HG03159 (cell line): ENCODE measurements at regions not wholly inside any gene's neighbourhood (a gene's known extent, or its start where the extent isn't known, plus 50 kb on each side); places are given as distances from the start of the nearest gene placed in this dataset.

Experiments used
- ATAC-seq: cut with Tn5 transposase; IDR thresholded peaks from one replicate; pipeline ENCODE4 v1.9.1; 2021; ENCODE audit warnings: mild to moderate bottlenecking, moderate library complexity; ENCODE audit not compliant: unreplicated experiment

DNA sequence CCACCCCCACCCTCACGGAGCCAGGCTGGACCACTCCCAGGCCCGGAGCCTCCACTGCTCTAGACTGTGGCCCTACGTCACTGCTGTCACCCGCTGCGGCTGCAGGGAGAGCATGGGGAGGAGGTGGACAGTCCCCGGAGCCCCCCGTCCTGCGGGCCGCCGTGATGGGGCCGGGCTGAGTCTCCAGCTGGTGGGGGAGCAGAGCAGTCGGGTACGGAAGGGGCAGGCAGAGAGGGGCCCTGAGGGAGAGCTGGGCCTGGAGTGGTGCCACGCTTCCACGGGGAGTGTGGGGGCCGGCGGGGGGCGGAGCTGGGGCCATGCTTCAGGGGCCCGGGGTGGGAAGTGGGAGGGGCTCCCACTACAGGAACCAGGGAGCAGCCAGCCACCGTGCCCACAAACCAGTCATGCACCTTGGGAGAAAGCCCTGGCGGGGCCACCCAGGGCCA lies 98.9 kb upstream of the KCNK1 start:
- no peak for ATAC-seq

DNA sequence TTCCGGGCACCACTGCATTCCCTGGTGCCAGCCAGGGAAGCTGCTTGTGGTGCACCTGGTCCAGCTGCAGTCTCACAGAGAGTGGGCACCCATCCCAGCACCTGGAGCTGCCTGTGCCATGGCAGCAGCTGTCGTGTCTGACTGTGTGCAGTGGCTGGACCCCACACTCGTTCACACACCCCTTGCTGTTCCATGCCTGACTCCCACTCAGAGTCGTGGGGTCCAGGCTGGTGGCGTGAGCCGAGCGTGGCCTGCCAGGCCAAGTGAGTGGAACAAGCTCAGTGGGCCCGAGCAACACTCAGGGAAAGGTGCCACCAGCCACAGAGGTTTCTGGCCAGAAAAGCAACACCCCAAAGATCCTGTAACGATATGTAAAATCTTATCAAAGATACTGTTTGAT lies 97.2 kb upstream of the KCNK1 start:
- no peak for ATAC-seq

- ATAC-seq, result no peak
These were observed 95.6 kb upstream of the KCNK1 start for GRCh38 chr1:233518344-233518743.

GRCh38 chr1:233520261-233521191 lies 93.4 kb upstream of the KCNK1 start:
- ATAC-seq, result no peak

DNA sequence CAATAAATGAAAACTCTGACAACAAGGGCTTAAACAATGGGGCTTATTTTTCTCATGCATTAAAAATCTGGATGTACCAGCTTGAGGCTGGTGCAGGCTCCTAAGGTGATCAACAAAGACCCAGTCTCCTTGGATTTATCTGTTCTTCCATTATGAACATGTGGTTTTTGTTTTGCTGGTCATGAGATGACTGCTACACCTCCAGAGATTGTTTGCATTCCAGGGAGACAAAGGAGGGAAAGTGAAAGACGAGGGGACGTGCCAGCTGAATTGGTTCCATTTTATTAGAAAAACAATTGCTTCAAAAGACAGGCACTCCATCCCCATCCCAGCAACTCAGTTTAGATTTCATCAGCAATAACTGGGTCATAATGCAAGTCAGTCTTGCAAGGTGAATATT lies 90.9 kb upstream of the KCNK1 start:
- ATAC-seq, result no peak

GRCh38 chr1:233527818-233528217 lies 86.1 kb upstream of the KCNK1 start:
- ATAC-seq, result no peak

DNA sequence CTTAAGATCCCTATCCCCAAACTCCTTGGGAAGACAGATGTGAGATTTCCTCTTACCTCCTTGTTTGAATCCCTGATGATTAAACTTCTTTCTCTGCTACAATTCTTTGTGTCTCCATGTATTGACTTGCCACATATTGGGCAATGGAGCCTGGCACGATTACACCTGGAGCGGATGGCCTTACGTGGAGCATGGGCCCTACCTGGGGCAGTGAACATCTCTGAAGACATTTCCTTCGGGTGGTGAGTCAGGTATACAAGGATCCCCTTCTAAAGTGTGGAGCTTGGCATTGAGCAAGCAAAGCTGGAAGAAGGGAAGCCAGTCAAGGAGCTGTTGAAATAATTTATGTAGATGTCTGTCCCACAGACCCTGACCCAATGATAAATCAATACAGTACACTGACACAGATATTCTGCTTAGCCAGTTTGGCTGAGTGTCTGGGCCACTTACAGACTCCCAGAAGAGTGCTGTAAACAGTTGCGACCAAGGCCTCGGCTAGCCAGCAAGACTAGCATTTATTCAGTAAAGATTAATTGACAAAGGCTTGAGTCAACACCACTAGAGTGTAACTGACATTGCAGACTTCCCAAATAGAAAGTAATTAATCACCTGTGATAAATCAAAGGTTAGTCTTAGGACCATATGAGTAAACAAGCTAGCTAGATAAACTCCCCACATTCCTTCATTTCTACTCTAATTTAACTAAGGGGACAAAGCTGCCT lies 83.1 kb upstream of the KCNK1 start:
- no peak for ATAC-seq

- ATAC-seq, result no peak
These were observed 73.1 kb upstream of the KCNK1 start for GRCh38 chr1:233540816-233541215.

GRCh38 chr1:233543338-233544255 lies 70.3 kb upstream of the KCNK1 start:
- ATAC-seq, result no peak

DNA sequence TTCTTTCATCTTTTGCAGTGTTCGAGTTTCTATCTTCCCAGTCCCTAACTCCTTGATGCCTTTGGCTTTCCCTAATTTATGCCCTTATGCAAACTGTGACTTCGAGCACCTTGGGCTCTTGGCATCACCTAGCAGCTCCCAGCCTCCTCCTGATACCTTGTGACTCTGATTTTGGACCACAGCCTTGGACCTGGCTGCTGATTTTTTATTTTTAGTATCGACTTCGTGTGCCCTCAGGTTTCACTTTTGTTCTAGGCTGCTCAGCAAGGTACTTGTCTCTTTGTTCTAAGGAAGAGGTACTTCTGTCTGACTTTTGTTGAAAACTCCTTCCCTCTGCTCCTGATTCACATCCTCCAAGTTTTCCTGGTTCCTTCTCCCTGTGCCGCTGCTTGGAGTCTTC lies 69.6 kb upstream of the KCNK1 start:
- no peak for ATAC-seq

DNA sequence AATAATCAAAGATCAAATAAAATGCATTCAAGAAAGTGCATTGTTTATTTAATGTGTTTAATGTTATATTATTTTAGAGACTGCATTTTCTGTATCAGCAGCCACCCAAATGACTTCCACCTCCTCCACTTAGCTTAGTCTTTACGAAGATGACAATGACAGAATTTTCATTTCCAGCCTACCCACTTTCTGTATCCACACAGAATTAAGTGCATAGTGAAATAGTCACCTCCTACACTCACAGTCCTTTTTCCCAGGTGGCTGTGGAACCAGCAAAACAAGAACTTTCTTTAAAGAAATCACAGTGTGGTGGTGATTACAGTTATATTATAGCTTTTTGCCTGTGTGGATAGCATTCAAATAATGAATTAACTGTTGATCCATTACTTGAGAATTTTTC lies 66.2 kb upstream of the KCNK1 start:
- no peak for ATAC-seq

DNA sequence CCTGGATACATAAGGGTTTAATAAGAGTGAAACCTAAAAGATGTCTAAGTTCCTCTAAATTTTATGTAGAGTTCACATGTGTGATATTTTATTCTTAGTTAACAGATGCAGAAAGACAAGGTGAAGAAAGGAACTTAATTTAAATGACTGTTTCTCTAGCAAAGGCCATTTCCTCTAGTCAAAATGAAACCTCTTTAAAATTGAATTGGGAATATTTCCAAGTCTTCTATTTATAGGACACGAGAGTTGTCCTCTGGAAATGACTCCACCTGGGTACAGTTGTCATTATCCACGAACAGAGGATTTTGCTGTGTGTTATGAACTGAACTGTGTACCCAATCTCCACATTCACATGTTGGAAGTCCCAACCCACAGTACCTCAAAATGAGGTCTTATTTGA lies 64.5 kb upstream of the KCNK1 start:
- ATAC-seq, result no peak

DNA sequence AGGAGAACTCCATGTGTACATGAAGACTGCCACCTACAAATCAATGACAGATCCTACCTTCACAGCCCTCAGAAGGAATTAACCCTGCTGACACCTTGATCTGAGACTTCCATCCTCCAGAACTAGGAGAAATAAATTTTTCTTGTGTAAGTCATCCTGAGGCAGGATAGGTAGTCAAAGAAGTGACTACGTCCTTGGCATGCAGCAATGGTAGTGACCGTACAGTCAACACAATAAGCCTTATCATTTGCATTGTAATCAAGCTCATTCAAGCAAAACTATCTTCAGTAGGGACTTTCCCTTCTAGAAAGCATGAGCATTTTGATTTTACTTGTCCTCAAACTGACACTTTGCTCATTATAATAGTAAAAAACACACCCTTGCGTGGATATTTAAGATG lies 64.0 kb upstream of the KCNK1 start:
- ATAC-seq, result no peak

- ATAC-seq, result no peak
These were observed 59.9 kb upstream of the KCNK1 start for GRCh38 chr1:233554037-233554436.

GRCh38 chr1:233561708-233562426 lies 52.0 kb upstream of the KCNK1 start:
- ATAC-seq, result no peak
